Natural killer cell (primary cell): ENCODE measurements at regions not wholly inside any gene's neighbourhood (a gene's known extent, or its start where the extent isn't known, plus 50 kb on each side); places are given as distances from the start of the nearest gene placed in this dataset.

Source experiments
- ATAC-seq, 3 donors: fragments of 150-1000 bp in 2 of 3; fragments of 200-7000 bp in 1 of 3; cut with Tn5 transposase; 1 replicate in 1 of 3; 2 replicates in 2 of 3; pipeline ENCODE4 v1.10.0; 2021; ENCODE audit warnings: mild to moderate bottlenecking in 2 of 3, moderate library complexity in 2 of 3
- DNase-seq, 2 donors: peaks; one replicate each; pipeline versions ENCODE4 v3.0.0 to v3.0.0-alpha.2; 2013 to 2021; ENCODE audit warnings: mixed read lengths in 1 of 2
- H3K27ac ChIP-seq: one replicate; pipeline ENCODE4 v1.5.1; 2013; ENCODE audit warnings: mild to moderate bottlenecking, low read length
- H3K27me3 ChIP-seq: one replicate; pipeline ENCODE4 v1.6.1; 2013; ENCODE audit warnings: low read length; ENCODE audit not compliant: control insufficient read depth, insufficient read depth
- H3K36me3 ChIP-seq: one replicate; pipeline ENCODE4 v1.6.1; 2013; ENCODE audit warnings: low read length; ENCODE audit not compliant: control insufficient read depth, insufficient read depth
- H3K4me1 ChIP-seq: one replicate; pipeline ENCODE4 v1.6.1; 2013; ENCODE audit warnings: low read length; ENCODE audit not compliant: control insufficient read depth, insufficient read depth
- H3K4me3 ChIP-seq: one replicate; pipeline ENCODE4 v1.5.1; 2013; ENCODE audit warnings: low read length
- H3K9me3 ChIP-seq: one replicate; pipeline ENCODE4 v1.6.1; 2013; ENCODE audit warnings: low read length; ENCODE audit not compliant: control insufficient read depth, insufficient read depth
- H3K27ac Mint-ChIP-seq, 2 donors: one replicate each; pipeline ENCODE4 v1.8.0; 2022; ENCODE audit warnings: mild to moderate bottlenecking in 2 of 2, mixed read lengths in 2 of 2, moderate library complexity in 1 of 2
- H3K27me3 Mint-ChIP-seq, 2 donors: one replicate each; pipeline ENCODE4 v1.8.0; 2022; ENCODE audit warnings: low read depth in 2 of 2, mixed read lengths in 2 of 2
- H3K36me3 Mint-ChIP-seq: one replicate; pipeline ENCODE4 v1.8.0; 2022; ENCODE audit warnings: mixed read lengths
- H3K4me1 Mint-ChIP-seq, 2 donors: one replicate each; pipeline ENCODE4 v1.8.0; 2022; ENCODE audit warnings: mixed read lengths in 2 of 2
- H3K4me3 Mint-ChIP-seq: one replicate; pipeline ENCODE4 v1.8.0; 2022; ENCODE audit warnings: mild to moderate bottlenecking, moderate library complexity, mixed read lengths
- H3K9me3 Mint-ChIP-seq, 2 donors: one replicate each; pipeline ENCODE4 v1.8.0; 2022; ENCODE audit warnings: mixed read lengths in 2 of 2
- WGBS: methylation state at CpG from one replicate; pipeline ENCODE4 v1.1.7; 2013; ENCODE audit warnings: missing lambda C conversion rate; ENCODE audit not compliant: insufficient coverage; 5-methylcytosine and 5-hydroxymethylcytosine counted together
- intact Hi-C: fragments of 100-400 bp; cut with micrococcal nuclease; formaldehyde crosslinking; loops from one replicate; pipeline ENCODE4 v1.14.2; 2022
- TF ChIP-seq, protein P1 (sequence below): fragments of 200-600 bp; IDR thresholded peaks from one replicate; pipeline ENCODE4 v1.8.0; 2022; ENCODE audit warnings: antibody characterized with exemption

DNA sequence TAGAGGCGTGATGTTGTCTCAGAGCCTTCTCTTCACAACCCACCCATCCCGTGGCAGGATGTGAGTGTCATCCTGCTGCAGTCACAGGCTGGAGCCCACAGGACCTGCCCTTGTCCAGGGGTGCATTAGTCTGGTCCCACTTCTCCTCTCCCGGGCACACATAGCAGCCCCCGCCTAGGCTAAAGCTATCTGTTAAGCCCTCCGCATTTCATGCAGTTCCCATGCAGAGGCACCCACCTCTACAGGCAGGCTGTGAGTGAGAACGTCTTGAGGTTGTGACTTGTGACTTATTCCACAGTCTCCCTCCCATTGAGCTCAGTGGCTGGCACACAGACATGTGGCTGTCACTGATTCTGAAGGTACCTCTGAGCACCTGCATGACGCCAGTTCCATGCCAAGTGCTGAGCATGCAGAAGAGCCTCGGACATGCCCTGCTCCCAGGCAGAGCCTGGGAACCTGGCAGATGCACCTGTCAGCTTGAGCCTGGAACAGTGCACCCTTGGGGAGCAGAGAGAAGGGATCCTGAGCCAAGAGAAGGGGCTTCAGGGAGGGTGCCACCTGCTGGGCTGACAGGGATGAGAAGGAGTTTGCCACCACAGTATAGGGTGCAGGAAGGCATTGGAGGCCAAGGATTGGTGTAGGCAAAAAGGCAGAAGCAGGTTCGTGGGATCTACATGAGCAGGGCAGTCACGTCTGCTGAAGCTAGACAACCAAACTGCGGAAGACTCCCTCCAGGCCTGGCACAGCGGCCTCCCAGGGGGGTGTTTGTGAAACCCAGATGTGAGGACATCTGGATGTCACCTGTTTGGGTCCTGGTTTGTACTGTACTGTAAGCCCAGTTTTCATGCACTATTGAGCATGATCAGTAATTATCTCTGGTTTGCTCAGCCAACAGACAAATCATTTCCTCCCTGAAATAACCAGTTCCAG is 213.6 kb downstream of the GLI2 start:
- H3K9me3 ChIP-seq = no peaks in the 10 kb centered on the region
- ATAC-seq (no peak), DNase-seq (no peak)
- no peak overlapping the region for H3K27ac Mint-ChIP-seq
- H3K4me1 Mint-ChIP-seq = no peaks in the 10 kb centered on the region
- H3K27me3 ChIP-seq = no peaks in the 10 kb centered on the region
- H3K9me3 Mint-ChIP-seq = no peaks in the 10 kb centered on the region
- H3K4me3 Mint-ChIP-seq = no peak overlapping the region
- TF ChIP-seq, protein P1, sequence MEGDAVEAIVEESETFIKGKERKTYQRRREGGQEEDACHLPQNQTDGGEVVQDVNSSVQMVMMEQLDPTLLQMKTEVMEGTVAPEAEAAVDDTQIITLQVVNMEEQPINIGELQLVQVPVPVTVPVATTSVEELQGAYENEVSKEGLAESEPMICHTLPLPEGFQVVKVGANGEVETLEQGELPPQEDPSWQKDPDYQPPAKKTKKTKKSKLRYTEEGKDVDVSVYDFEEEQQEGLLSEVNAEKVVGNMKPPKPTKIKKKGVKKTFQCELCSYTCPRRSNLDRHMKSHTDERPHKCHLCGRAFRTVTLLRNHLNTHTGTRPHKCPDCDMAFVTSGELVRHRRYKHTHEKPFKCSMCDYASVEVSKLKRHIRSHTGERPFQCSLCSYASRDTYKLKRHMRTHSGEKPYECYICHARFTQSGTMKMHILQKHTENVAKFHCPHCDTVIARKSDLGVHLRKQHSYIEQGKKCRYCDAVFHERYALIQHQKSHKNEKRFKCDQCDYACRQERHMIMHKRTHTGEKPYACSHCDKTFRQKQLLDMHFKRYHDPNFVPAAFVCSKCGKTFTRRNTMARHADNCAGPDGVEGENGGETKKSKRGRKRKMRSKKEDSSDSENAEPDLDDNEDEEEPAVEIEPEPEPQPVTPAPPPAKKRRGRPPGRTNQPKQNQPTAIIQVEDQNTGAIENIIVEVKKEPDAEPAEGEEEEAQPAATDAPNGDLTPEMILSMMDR = no peak
- intact Hi-C loops = no loop called here
- no peak overlapping the region for H3K4me3 ChIP-seq
- H3K27ac ChIP-seq = no peak overlapping the region
- no peaks in the 10 kb centered on the region for H3K4me1 ChIP-seq
- no peaks in the 10 kb centered on the region for H3K27me3 Mint-ChIP-seq
- H3K36me3 ChIP-seq = no peaks in the 10 kb centered on the region
- no peaks in the 10 kb centered on the region for H3K36me3 Mint-ChIP-seq
- WGBS = 80% methylated on average over 12 of the region's 12 CpGs

- H3K4me3 Mint-ChIP-seq = no peak overlapping the region
- Histone ChIP-seq H3K4me1 (no peaks in the 10 kb centered on the region), H3K9me3 (no peaks in the 10 kb centered on the region), H3K4me3 (no peak overlapping the region), H3K27me3 (no peaks in the 10 kb centered on the region), H3K27ac (no peak overlapping the region), H3K36me3 (no peaks in the 10 kb centered on the region)
- H3K9me3 Mint-ChIP-seq = no peaks in the 10 kb centered on the region
- WGBS = 77% methylated on average over 6 of the region's 7 CpGs
- H3K4me1 Mint-ChIP-seq = no peaks in the 10 kb centered on the region
- H3K27me3 Mint-ChIP-seq = no peaks in the 10 kb centered on the region
- no peak for DNase-seq
- no peak overlapping the region for H3K27ac Mint-ChIP-seq
- no peak for ATAC-seq
- TF ChIP-seq, protein P1 = no peak
- intact Hi-C loops = no loop called here
- H3K36me3 Mint-ChIP-seq = no peaks in the 10 kb centered on the region
These were observed 214.4 kb downstream of the GLI2 start for GRCh38 chr2:120949957-120950590.

DNA sequence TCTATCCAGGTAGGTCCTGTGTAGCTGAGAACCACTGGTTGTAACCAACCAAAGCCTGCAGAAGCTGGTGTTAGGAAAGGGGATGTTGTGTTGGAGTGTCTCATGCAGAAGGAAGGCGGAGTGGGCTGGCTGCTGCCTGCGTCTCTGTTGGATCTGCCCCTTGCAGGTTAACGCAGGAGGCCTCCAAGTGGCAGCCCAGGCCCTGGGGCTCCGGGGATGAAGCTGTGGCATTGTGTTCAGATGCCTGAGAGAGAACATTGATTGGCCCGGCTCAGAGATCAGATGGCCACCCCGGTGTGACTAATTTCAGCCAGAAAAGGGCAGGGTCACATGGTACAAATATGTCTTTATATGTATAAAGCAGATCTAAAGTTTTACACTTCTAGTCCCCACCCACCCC is 216.0 kb downstream of the GLI2 start:
- Mint-ChIP-seq H3K9me3 (no peaks in the 10 kb centered on the region), H3K4me1 (no peaks in the 10 kb centered on the region), H3K27ac (no peak overlapping the region), H3K4me3 (no peak overlapping the region), H3K36me3 (no peaks in the 10 kb centered on the region), H3K27me3 (no peaks in the 10 kb centered on the region)
- no peaks in the 10 kb centered on the region for H3K9me3 ChIP-seq
- 75% methylated on average over 5 of the region's 6 CpGs for WGBS
- DNase-seq (no peak), ATAC-seq (no peak)
- TF ChIP-seq, protein P1 = no peak
- no peak overlapping the region for H3K4me3 ChIP-seq
- no peaks in the 10 kb centered on the region for H3K36me3 ChIP-seq
- no peaks in the 10 kb centered on the region for H3K4me1 ChIP-seq
- no peaks in the 10 kb centered on the region for H3K27me3 ChIP-seq
- intact Hi-C loops = no loop called here
- no peak overlapping the region for H3K27ac ChIP-seq
